Small intestine (tissue), 7 donors: ENCODE measurements at regions not wholly inside any gene's neighbourhood (a gene's known extent, or its start where the extent isn't known, plus 50 kb on each side); places are given as distances from the start of the nearest gene placed in this dataset.

Experiments
- DNase-seq, 2 donors: peaks; one replicate each; pipeline versions ENCODE4 v3.0.0 to v3.0.0-alpha.2; 2013
- FAIRE-seq: peaks from 2 replicates; lab custom pipeline; 2012; peaks lifted over from hg19 to GRCh38; lab: Jason Lieb, UNC
- H3K27ac ChIP-seq, 3 donors: one replicate each; pipeline ENCODE4 v1.5.1; 2013; ENCODE audit warnings: low read length in 2 of 3, mild to moderate bottlenecking in 2 of 3, control low read depth in 1 of 3, inconsistent platforms in 1 of 3, low read depth in 1 of 3, moderate library complexity in 1 of 3
- H3K27me3 ChIP-seq, 3 donors: one replicate each; pipeline ENCODE4 v1.6.1; 2013; ENCODE audit warnings: low read length in 3 of 3, inconsistent platforms in 1 of 3; ENCODE audit not compliant: control insufficient read depth in 3 of 3, insufficient read depth in 3 of 3
- H3K36me3 ChIP-seq, 3 donors: one replicate each; pipeline ENCODE4 v1.6.1; 2013; ENCODE audit warnings: low read length in 3 of 3, inconsistent platforms in 1 of 3, low read depth in 1 of 3, mild to moderate bottlenecking in 1 of 3, moderate library complexity in 1 of 3; ENCODE audit not compliant: control insufficient read depth in 3 of 3, insufficient read depth in 2 of 3
- H3K4me1 ChIP-seq, 3 donors: one replicate each; pipeline ENCODE4 v1.6.1; 2013; ENCODE audit warnings: low read length in 2 of 3, inconsistent platforms in 1 of 3, low read depth in 1 of 3, mild to moderate bottlenecking in 1 of 3, moderate library complexity in 1 of 3; ENCODE audit not compliant: control insufficient read depth in 3 of 3, insufficient read depth in 2 of 3
- H3K4me3 ChIP-seq, 3 donors: one replicate each; pipeline ENCODE4 v1.5.1; 2013; ENCODE audit warnings: low read length in 3 of 3, control low read depth in 1 of 3, inconsistent platforms in 1 of 3, low read depth in 1 of 3, mild to moderate bottlenecking in 1 of 3, moderate library complexity in 1 of 3
- H3K9me3 ChIP-seq, 2 donors: one replicate each; pipeline ENCODE4 v1.6.1; 2013; ENCODE audit warnings: low read depth in 1 of 2, low read length in 1 of 2; ENCODE audit not compliant: control insufficient read depth in 2 of 2, insufficient read depth in 1 of 2
- WGBS, 3 donors: extraction: QIAGEN DNeasy Blood & Tissue Kit; methylation state at CpG; one replicate each; pipeline ENCODE4 v1.1.7; 2013; 5-methylcytosine and 5-hydroxymethylcytosine counted together
- donor health status: healthy with polysubstance abuse.
- donor health status: control.
- donor health status: control.
- donor health status: Bipolar disorder and iron deficiency.
- donor health status: healthy.

DNA sequence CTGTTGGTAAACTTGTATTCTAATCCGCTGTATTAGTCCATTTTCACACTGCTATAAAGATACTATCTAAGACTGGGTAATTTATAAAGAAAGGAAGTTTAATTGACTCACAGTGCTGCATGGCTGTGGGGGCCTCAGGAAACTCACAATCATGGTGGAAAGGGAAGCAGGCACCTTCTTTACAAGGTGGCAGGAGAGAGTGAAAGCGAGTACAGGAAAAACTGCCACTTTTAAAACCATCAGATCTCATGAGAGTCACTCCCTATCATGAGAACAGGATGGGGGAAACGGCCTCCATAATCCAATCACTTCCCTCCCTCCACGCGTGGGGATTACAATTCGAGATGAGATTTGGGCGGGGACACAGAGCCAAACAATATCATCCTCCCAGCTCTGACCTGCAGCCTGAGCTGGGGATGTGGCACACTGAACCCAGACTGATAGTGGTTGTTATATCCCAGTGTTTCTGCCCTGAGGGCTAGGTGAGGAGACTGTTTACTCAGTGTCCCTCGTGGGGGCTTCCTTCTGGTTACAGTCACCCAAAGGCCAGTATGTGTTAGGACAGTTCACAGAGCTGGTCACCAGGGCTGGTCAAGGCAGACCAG lies 488.3 kb downstream of the KDM4C start:
- Histone ChIP-seq H3K9me3 (peaks cover 0 to 3% of the 10 kb centered on the region in 2 donors), H3K27ac (no peak overlapping the region), H3K27me3 (no peaks in the 10 kb centered on the region), H3K36me3 (no peaks in the 10 kb centered on the region), H3K4me3 (no peak overlapping the region), H3K4me1 (no peaks in the 10 kb centered on the region)
- DNase-seq (no peak), FAIRE-seq (no peak)
- WGBS, 3 donors: 62 to 73% (median 72%) methylated on average over 8 of the region's 8 CpGs

DNA sequence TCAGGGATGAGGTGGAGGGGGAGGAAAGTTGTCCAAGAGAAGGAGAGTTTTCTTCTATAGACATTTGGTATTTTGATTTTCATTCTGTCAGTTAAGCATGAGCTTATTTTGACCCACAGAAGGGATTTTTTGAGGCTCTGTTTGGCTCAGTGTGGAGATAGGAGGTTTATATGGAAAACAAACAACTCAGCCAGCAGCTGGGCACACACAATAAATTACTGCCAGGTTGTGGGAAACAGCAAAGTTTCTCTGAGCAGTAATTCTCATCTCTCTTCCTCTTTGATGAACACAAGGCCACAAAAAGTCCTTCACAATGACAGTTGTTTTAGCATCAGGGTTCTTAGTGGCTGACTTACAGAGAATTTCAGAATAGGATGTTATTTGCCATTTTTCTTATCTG lies 486.1 kb downstream of the KDM4C start:
- DNase-seq (no peak), FAIRE-seq (no peak)
- H3K27ac ChIP-seq: no peak overlapping the region

DNA sequence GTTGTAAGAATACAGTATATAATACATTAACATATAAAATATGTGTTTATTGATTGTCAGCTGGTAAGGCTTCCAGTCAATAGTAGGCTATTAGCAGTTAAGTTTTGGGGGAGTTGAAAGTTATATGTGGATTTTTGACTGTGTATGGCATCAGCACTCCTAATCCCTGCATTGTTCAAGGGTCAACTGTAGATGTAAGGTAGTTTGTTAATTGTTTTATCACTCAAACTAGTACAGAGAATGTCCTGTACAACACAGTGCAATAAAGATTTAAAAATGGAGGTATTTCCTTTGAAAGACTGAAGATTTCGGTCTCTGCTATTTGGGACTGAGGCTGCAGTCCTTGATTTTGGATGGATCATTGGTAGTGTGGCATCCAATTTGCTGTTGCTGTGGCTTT lies 484.4 kb downstream of the KDM4C start:
- DNase-seq: no peak
- no peaks in the 10 kb centered on the region for H3K27me3 ChIP-seq
- FAIRE-seq: no peak
- WGBS, 3 donors: 82 to 91% (median 87%) methylated on average over 1 of the region's 1 CpG
- no peaks in the 10 kb centered on the region for H3K4me1 ChIP-seq
- H3K4me3 ChIP-seq: no peak overlapping the region
- no peaks in the 10 kb centered on the region for H3K36me3 ChIP-seq
- H3K27ac ChIP-seq: no peak overlapping the region
- H3K9me3 ChIP-seq: peaks cover 0 to 9% of the 10 kb centered on the region in 2 donors

More for the DNA sequence above, 486.1 kb downstream of the KDM4C start:
- Histone ChIP-seq H3K4me3 (no peak overlapping the region), H3K36me3 (no peaks in the 10 kb centered on the region), H3K9me3 (peaks cover 0 to 6% of the 10 kb centered on the region in 2 donors), H3K27me3 (no peaks in the 10 kb centered on the region), H3K4me1 (no peaks in the 10 kb centered on the region)

DNA sequence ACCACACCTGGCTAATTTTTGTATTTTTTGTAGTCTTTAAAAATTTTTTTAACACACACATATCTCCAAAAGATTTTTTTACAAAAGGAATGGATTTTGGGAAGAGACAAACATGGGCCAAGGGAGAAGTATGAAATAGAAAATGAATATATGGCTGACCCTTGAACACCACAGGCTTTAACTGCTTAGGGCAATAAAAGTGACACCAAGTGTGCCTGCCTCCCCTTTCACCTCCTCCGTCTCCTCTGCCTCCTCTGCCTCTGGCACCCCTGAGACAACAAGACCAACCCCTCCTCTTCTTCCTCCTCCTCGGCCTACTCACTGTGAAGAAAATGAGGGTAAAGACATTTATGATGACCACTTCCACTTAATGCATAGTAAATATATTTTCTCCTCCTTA lies 483.9 kb downstream of the KDM4C start:
- no peak overlapping the region for H3K4me3 ChIP-seq
- DNase-seq (no peak), FAIRE-seq (no peak)
- H3K9me3 ChIP-seq: peaks cover 0 to 9% of the 10 kb centered on the region in 2 donors
- no peaks in the 10 kb centered on the region for H3K27me3 ChIP-seq
- 52 to 75% (median 63%) methylated on average over 2 of the region's 2 CpGs for WGBS, 3 donors
- no peaks in the 10 kb centered on the region for H3K4me1 ChIP-seq
- H3K36me3 ChIP-seq: no peaks in the 10 kb centered on the region
- H3K27ac ChIP-seq: no peak overlapping the region

DNA sequence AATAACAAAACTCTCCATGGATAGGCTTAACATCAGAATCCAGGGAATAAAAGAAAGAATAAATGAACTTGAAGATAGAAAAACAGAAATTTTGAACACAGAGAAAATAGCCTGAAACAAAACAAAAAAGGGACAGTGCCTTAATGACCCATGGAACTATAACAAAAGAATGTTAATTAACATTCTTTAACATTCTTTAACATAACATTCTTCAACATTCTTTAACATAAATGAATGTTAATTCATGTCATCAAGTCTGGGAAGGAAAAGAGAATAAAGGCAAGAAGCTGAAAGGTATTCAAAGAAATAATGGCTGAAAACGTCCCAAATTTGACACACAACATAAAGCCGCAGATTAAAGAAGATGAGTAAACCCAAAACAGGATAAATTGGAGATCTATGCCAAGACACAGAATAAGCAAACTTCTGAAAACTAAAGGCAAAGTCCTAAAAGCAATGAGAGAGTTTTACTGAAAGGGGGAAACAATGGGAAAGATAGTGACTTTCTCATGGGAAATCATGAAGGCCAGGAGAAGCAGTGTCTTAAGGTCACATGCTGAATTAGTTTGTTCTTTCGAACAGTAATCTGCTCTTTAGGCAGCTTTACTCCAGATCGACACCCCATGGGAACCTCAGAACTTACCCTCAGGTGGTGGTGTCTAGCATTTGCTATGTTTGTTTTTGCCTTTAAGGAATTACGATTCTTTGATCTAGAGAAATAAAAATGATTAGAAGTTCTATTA lies 483.0 kb downstream of the KDM4C start:
- no peak overlapping the region for H3K27ac ChIP-seq
- 83 to 86% (median 86%) methylated on average over 5 of the region's 5 CpGs for WGBS, 3 donors
- FAIRE-seq: no peak

DNA sequence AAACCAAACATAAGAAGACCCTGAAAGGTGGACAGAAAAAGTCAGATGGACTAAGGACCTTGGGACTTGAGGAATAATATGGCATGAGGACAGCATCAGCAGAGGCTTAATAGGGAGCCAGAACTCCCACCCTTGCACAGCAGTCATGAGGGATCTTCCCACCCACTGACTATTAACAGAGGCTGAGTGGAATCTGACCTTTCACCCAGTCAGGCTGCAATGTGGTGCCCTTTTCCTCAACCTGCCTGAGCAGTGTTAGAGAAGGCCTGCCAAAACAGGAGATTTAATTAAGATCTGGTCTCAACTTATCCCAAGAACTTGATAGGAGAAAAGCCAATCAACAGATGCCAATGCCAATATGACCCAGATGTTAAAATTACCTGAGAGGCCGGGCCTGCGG lies 481.9 kb downstream of the KDM4C start:
- 82 to 98% (median 93%) methylated on average over 2 of the region's 2 CpGs for WGBS, 3 donors
- FAIRE-seq (no peak), DNase-seq (no peak)
- Histone ChIP-seq H3K9me3 (peaks cover 0 to 9% of the 10 kb centered on the region in 2 donors), H3K27ac (no peak overlapping the region), H3K4me1 (no peaks in the 10 kb centered on the region), H3K4me3 (no peak overlapping the region), H3K36me3 (no peaks in the 10 kb centered on the region), H3K27me3 (no peaks in the 10 kb centered on the region)

More for the DNA sequence above, 483.0 kb downstream of the KDM4C start:
- Histone ChIP-seq H3K36me3 (no peaks in the 10 kb centered on the region), H3K4me3 (no peak overlapping the region), H3K4me1 (no peaks in the 10 kb centered on the region), H3K27me3 (no peaks in the 10 kb centered on the region), H3K9me3 (peaks cover 0 to 9% of the 10 kb centered on the region in 2 donors)
- DNase-seq: no peak

DNA sequence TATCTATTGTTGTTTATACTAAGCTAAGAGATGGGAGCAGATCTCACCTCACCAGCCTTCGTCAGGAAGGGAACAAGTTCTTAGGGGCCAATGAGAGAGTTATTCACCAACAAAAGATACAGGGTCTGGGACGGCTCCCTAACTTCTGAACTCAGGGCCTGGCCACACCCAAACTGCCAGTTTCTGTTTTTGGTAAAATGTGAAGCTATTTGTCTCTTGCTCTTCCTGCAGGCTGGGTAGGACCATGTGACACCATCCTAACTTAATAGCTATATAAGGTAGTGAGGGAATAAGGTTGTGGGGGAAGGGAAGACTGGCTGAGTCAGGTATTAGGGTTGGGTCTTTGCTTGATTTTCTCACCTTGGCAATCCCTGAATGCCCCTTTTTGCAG lies 480.5 kb downstream of the KDM4C start:
- Histone ChIP-seq H3K27ac (no peak overlapping the region), H3K4me1 (no peaks in the 10 kb centered on the region), H3K27me3 (no peaks in the 10 kb centered on the region), H3K4me3 (no peak overlapping the region), H3K9me3 (peaks cover 0 to 9% of the 10 kb centered on the region in 2 donors), H3K36me3 (no peaks in the 10 kb centered on the region)
- no peak for FAIRE-seq
- DNase-seq: no peak
- 43 to 72% (median 49%) methylated on average over 2 of the region's 2 CpGs for WGBS, 3 donors

DNA sequence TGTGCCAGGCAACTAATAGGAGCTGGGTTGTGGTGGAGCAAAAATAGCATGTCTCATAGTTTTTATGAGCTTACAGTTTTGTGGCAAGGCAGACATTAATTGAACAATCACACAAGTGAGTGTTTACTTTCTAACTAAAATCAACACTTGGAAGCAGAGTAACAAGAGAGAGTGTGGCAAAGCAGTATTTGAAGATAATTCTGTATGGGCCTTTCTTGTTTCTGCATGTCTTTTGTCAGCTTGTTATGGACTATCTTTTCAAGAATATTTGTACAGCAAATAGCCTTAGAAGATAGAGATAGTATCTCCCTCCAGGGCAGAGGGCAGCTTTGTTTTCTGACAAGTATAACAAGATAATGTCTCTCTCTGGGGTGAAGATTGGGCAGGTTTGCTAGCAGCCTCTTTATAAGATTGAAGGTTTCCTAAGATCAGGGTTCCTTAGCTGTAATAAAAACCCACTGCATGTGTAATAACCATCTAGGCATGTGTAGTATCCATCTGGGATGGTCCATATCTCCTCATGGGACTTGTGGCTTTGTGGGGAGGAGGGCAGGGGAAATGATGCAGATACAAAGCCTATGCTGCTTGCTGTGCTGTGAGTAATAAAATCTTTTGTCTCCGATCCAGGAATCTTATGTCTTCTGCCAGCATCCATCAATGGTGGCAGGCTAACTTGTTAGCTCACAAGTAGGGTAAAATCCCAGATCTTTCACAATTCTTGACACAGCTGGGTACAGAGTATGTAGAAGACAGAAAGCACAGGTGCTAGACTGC lies 479.9 kb downstream of the KDM4C start:
- Histone ChIP-seq H3K36me3 (no peaks in the 10 kb centered on the region), H3K4me3 (no peak overlapping the region), H3K27ac (no peak overlapping the region), H3K9me3 (peaks cover 0 to 9% of the 10 kb centered on the region in 2 donors), H3K4me1 (no peaks in the 10 kb centered on the region), H3K27me3 (no peaks in the 10 kb centered on the region)
- FAIRE-seq (no peak), DNase-seq (no peak)
- WGBS, 3 donors: 52 to 62% (median 58%) methylated on average over 1 of the region's 1 CpG
